Activated CD4-positive, alpha-beta T cell treated with anti-CD3 and anti-CD28 coated beads, Interleukin-2, amount 10 ng/mL, durations not matched to agents 24 days and 14 days (primary cell): ENCODE measurements at regions not wholly inside any gene's neighbourhood (a gene's known extent, or its start where the extent isn't known, plus 50 kb on each side); places are given as distances from the start of the nearest gene placed in this dataset.

Experiments used
- DNase-seq: peaks from one replicate; pipeline ENCODE4 v3.0.0; 2022
- H3K27ac Mint-ChIP-seq: one replicate; pipeline ENCODE4 v1.8.0; 2022; ENCODE audit warnings: mild to moderate bottlenecking, mixed read lengths
- H3K27me3 Mint-ChIP-seq: one replicate; pipeline ENCODE4 v1.8.0; 2022; ENCODE audit warnings: mixed read lengths
- H3K36me3 Mint-ChIP-seq: one replicate; pipeline ENCODE4 v1.8.0; 2022; ENCODE audit warnings: low read depth, mild to moderate bottlenecking, mixed read lengths
- H3K4me1 Mint-ChIP-seq: one replicate; pipeline ENCODE4 v1.8.0; 2021; ENCODE audit warnings: mixed read lengths
- H3K4me3 Mint-ChIP-seq: one replicate; pipeline ENCODE4 v1.8.0; 2022; ENCODE audit warnings: mild to moderate bottlenecking, moderate library complexity, mixed read lengths
- H3K9me3 Mint-ChIP-seq: one replicate; pipeline ENCODE4 v1.8.0; 2021; ENCODE audit warnings: mixed read lengths
- intact Hi-C: fragments of 100-400 bp; cut with micrococcal nuclease; formaldehyde crosslinking; loops from one replicate; pipeline ENCODE4 v1.15.1; 2023

GRCh38 chr13:55705971-55706370, 1434.7 kb upstream of the PRR20A start:
- no peak overlapping the region for H3K4me3 Mint-ChIP-seq
- no peak overlapping the region for H3K27ac Mint-ChIP-seq
- H3K9me3 Mint-ChIP-seq: no peaks in the 10 kb centered on the region
- H3K4me1 Mint-ChIP-seq: no peaks in the 10 kb centered on the region
- no peak for DNase-seq
- H3K27me3 Mint-ChIP-seq: no peaks in the 10 kb centered on the region
- H3K36me3 Mint-ChIP-seq: no peaks in the 10 kb centered on the region
- intact Hi-C loops: no loop called here

- Mint-ChIP-seq H3K4me1 (no peaks in the 10 kb centered on the region), H3K4me3 (no peak overlapping the region), H3K27ac (no peak overlapping the region), H3K27me3 (no peaks in the 10 kb centered on the region), H3K9me3 (peaks cover 3% of the 10 kb centered on the region), H3K36me3 (no peaks in the 10 kb centered on the region)
- no peak for DNase-seq
- intact Hi-C loops: no loop called here
Observed at GRCh38 chr13:55714120-55714519, 1426.6 kb upstream of the PRR20A start.

- Mint-ChIP-seq H3K4me3 (no peak overlapping the region), H3K4me1 (no peaks in the 10 kb centered on the region), H3K36me3 (no peaks in the 10 kb centered on the region), H3K27me3 (no peaks in the 10 kb centered on the region), H3K27ac (no peak overlapping the region), H3K9me3 (peaks cover 4% of the 10 kb centered on the region)
- intact Hi-C loops: no loop called here
- no peak for DNase-seq
Observed at GRCh38 chr13:55727683-55728082, 1413.0 kb upstream of the PRR20A start.

GRCh38 chr13:55728247-55728646, 1412.5 kb upstream of the PRR20A start:
- H3K4me3 Mint-ChIP-seq: no peak overlapping the region
- H3K27ac Mint-ChIP-seq: no peak overlapping the region
- H3K36me3 Mint-ChIP-seq: no peaks in the 10 kb centered on the region
- intact Hi-C loops: no loop called here
- no peaks in the 10 kb centered on the region for H3K27me3 Mint-ChIP-seq
- DNase-seq: no peak
- peaks cover 4% of the 10 kb centered on the region for H3K9me3 Mint-ChIP-seq
- H3K4me1 Mint-ChIP-seq: no peaks in the 10 kb centered on the region

GRCh38 chr13:55745828-55746227, 1394.9 kb upstream of the PRR20A start:
- Mint-ChIP-seq H3K4me3 (no peak overlapping the region), H3K36me3 (no peaks in the 10 kb centered on the region), H3K27ac (no peak overlapping the region), H3K4me1 (no peaks in the 10 kb centered on the region), H3K9me3 (no peaks in the 10 kb centered on the region), H3K27me3 (no peaks in the 10 kb centered on the region)
- intact Hi-C loops: no loop called here
- no peak for DNase-seq

- no peaks in the 10 kb centered on the region for H3K9me3 Mint-ChIP-seq
- no peaks in the 10 kb centered on the region for H3K4me1 Mint-ChIP-seq
- no peak overlapping the region for H3K4me3 Mint-ChIP-seq
- intact Hi-C loops: no loop called here
- no peaks in the 10 kb centered on the region for H3K27me3 Mint-ChIP-seq
- DNase-seq: no peak
- H3K27ac Mint-ChIP-seq: no peak overlapping the region
- no peaks in the 10 kb centered on the region for H3K36me3 Mint-ChIP-seq
Observed at GRCh38 chr13:55761986-55762385, 1378.7 kb upstream of the PRR20A start.

- H3K9me3 Mint-ChIP-seq: peaks cover 11% of the 10 kb centered on the region
- DNase-seq: no peak
- H3K4me3 Mint-ChIP-seq: no peak overlapping the region
- no peaks in the 10 kb centered on the region for H3K36me3 Mint-ChIP-seq
- no peaks in the 10 kb centered on the region for H3K27me3 Mint-ChIP-seq
- intact Hi-C loops: no loop called here
- H3K27ac Mint-ChIP-seq: no peak overlapping the region
- H3K4me1 Mint-ChIP-seq: no peaks in the 10 kb centered on the region
Observed at GRCh38 chr13:55777612-55778011, 1363.1 kb upstream of the PRR20A start.

- Mint-ChIP-seq H3K9me3 (no peaks in the 10 kb centered on the region), H3K36me3 (no peaks in the 10 kb centered on the region), H3K4me1 (no peaks in the 10 kb centered on the region), H3K4me3 (no peak overlapping the region), H3K27me3 (no peaks in the 10 kb centered on the region), H3K27ac (no peak overlapping the region)
- no peak for DNase-seq
- intact Hi-C loops: no loop called here
Observed at GRCh38 chr13:55783841-55784240, 1356.9 kb upstream of the PRR20A start.

- Mint-ChIP-seq H3K4me3 (no peak overlapping the region), H3K36me3 (no peaks in the 10 kb centered on the region), H3K27me3 (no peaks in the 10 kb centered on the region), H3K9me3 (peaks cover 3% of the 10 kb centered on the region), H3K27ac (no peak overlapping the region), H3K4me1 (no peaks in the 10 kb centered on the region)
- DNase-seq: no peak
- intact Hi-C loops: no loop called here
Observed at GRCh38 chr13:55788548-55788947, 1352.2 kb upstream of the PRR20A start.

- H3K27ac Mint-ChIP-seq: no peak overlapping the region
- H3K36me3 Mint-ChIP-seq: no peaks in the 10 kb centered on the region
- intact Hi-C loops: no loop called here
- DNase-seq: no peak
- H3K4me1 Mint-ChIP-seq: no peaks in the 10 kb centered on the region
- H3K4me3 Mint-ChIP-seq: no peak overlapping the region
- H3K27me3 Mint-ChIP-seq: no peaks in the 10 kb centered on the region
- H3K9me3 Mint-ChIP-seq: peaks cover 3% of the 10 kb centered on the region
Observed at GRCh38 chr13:55792544-55793193, 1348.0 kb upstream of the PRR20A start.

GRCh38 chr13:55815458-55816033, 1325.2 kb upstream of the PRR20A start:
- Mint-ChIP-seq H3K27ac (no peak overlapping the region), H3K4me1 (no peaks in the 10 kb centered on the region), H3K4me3 (no peak overlapping the region), H3K36me3 (no peaks in the 10 kb centered on the region), H3K27me3 (no peaks in the 10 kb centered on the region), H3K9me3 (no peaks in the 10 kb centered on the region)
- intact Hi-C loops: no loop called here
- no peak for DNase-seq

- no peaks in the 10 kb centered on the region for H3K4me1 Mint-ChIP-seq
- H3K27me3 Mint-ChIP-seq: no peaks in the 10 kb centered on the region
- DNase-seq: no peak
- H3K9me3 Mint-ChIP-seq: no peaks in the 10 kb centered on the region
- H3K36me3 Mint-ChIP-seq: no peaks in the 10 kb centered on the region
- H3K4me3 Mint-ChIP-seq: no peak overlapping the region
- H3K27ac Mint-ChIP-seq: no peak overlapping the region
- intact Hi-C loops: no loop called here
Observed at GRCh38 chr13:55816976-55817601, 1323.6 kb upstream of the PRR20A start.

- no peak overlapping the region for H3K27ac Mint-ChIP-seq
- H3K36me3 Mint-ChIP-seq: no peaks in the 10 kb centered on the region
- no peak overlapping the region for H3K4me3 Mint-ChIP-seq
- no peaks in the 10 kb centered on the region for H3K4me1 Mint-ChIP-seq
- H3K9me3 Mint-ChIP-seq: no peaks in the 10 kb centered on the region
- intact Hi-C loops: no loop called here
- DNase-seq: no peak
- H3K27me3 Mint-ChIP-seq: no peaks in the 10 kb centered on the region
Observed at GRCh38 chr13:55820817-55821216, 1319.9 kb upstream of the PRR20A start.

- intact Hi-C loops: no loop called here
- peaks cover 6% of the 10 kb centered on the region for H3K9me3 Mint-ChIP-seq
Observed at GRCh38 chr13:55869648-55870047, 1271.1 kb upstream of the PRR20A start.

GRCh38 chr13:55887561-55887960, 1253.2 kb upstream of the PRR20A start:
- H3K4me1 Mint-ChIP-seq: no peaks in the 10 kb centered on the region
- no peak for DNase-seq
- H3K4me3 Mint-ChIP-seq: no peak overlapping the region
- H3K27me3 Mint-ChIP-seq: no peaks in the 10 kb centered on the region
- peaks cover 7% of the 10 kb centered on the region for H3K9me3 Mint-ChIP-seq
- H3K36me3 Mint-ChIP-seq: no peaks in the 10 kb centered on the region
- intact Hi-C loops: no loop called here
- H3K27ac Mint-ChIP-seq: no peak overlapping the region

More at GRCh38 chr13:55869648-55870047, 1271.1 kb upstream of the PRR20A start:
- no peak for DNase-seq
- Mint-ChIP-seq H3K4me3 (no peak overlapping the region), H3K27me3 (no peaks in the 10 kb centered on the region), H3K27ac (no peak overlapping the region), H3K36me3 (peaks cover 2% of the 10 kb centered on the region), H3K4me1 (no peaks in the 10 kb centered on the region)
